ENCODE measurements at regions not wholly inside any gene's neighbourhood (a gene's known extent, or its start where the extent isn't known, plus 50 kb on each side); places are given as distances from the start of the nearest gene placed in this dataset.

GRCh38 chr2:195404651-195405050 lies 252.4 kb upstream of the SLC39A10 start:
- Histone ChIP-seq H2BK120ac (ENCODE audit: low read depth, low read length) (no peak overlapping the region), H2BK12ac (ENCODE audit: low read length in 2 of 2) (no peak overlapping the region), H3K14ac (ENCODE audit: low read length in 2 of 2) (no peak overlapping the region), H2AK5ac (ENCODE audit: low read length, severe bottlenecking) (no peak overlapping the region), H3K27ac (ENCODE audit: low read length, poor library complexity, severe bottlenecking) (no peak overlapping the region), H3K4me1 (ENCODE audit: control insufficient read depth, insufficient read depth, low read depth, low read length) (no peaks in the 10 kb centered on the region), H3K4ac (ENCODE audit: low read depth in 1 of 2, low read length in 2 of 2) (no peak overlapping the region), H3K18ac (ENCODE audit: low read depth in 1 of 2, low read length in 2 of 2) (no peak overlapping the region), H3K4me2 (ENCODE audit: low read length, poor library complexity, severe bottlenecking) (no peak overlapping the region), H2BK15ac (ENCODE audit: low read depth, poor library complexity, severe bottlenecking) (no peak overlapping the region), H2BK5ac (ENCODE audit: low read depth, low read length, poor library complexity, severe bottlenecking) (no peak overlapping the region), H3K36me3 (ENCODE audit: control insufficient read depth in 1 of 2, insufficient read depth in 2 of 2, low read depth in 1 of 2, low read length in 2 of 2) (no peaks in the 10 kb centered on the region), H3K79me1 (replicated peaks; ENCODE audit: low read length, poor library complexity, severe bottlenecking) (no peaks in the 10 kb centered on the region), H3K4me3 (ENCODE audit: insufficient read depth in 1 of 2, low read depth in 1 of 2, low read length in 2 of 2) (no peak overlapping the region), H4K8ac (ENCODE audit: low read length) (no peak overlapping the region), H3K23ac (ENCODE audit: low read length in 2 of 2) (no peak overlapping the region), H3K9ac (ENCODE audit: low read length) (no peak overlapping the region), H4K91ac (ENCODE audit: low read length) (no peak overlapping the region), H2AFZ (ENCODE audit: low read depth, low read length) (no peak overlapping the region), H3K9me3 (ENCODE audit: control insufficient read depth, low read length) (no peaks in the 10 kb centered on the region), H3K27me3 (ENCODE audit: control insufficient read depth in 1 of 2, insufficient read depth in 1 of 2, low read length in 2 of 2) (no peaks in the 10 kb centered on the region)
- no peak for DNase-seq
- no CpG with 5 or more reads among the region's 2 CpGs for WGBS

DNA sequence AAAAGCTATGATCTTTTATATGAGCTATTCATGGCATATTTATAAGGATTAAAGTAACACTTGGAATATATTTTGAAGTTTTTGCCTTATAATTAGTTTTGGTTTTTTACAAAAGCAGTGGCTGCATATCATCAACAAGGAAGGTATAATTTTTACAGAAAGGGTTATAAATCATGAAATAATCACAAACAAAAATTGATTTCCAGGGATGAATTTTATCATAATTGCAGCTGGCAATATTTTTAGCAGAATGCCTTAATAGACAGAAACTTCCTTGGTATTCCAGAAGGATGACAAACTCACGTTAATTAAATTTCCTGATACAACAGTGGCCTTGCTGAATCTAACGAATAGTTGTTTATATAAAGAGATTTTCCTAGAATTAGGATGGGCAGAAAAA lies 260.5 kb upstream of the SLC39A10 start:
- H3K27me3 ChIP-seq (ENCODE audit: control insufficient read depth in 1 of 2, insufficient read depth in 1 of 2, low read length in 2 of 2), result no peaks in the 10 kb centered on the region
- no peak overlapping the region for H3K14ac ChIP-seq (ENCODE audit: low read length in 2 of 2)
- H3K4me3 ChIP-seq (ENCODE audit: insufficient read depth in 1 of 2, low read depth in 1 of 2, low read length in 2 of 2), result no peak overlapping the region
- H3K23ac ChIP-seq (ENCODE audit: low read length in 2 of 2), result no peak overlapping the region
- H3K27ac ChIP-seq (ENCODE audit: low read length, poor library complexity, severe bottlenecking), result no peak overlapping the region
- H2AK5ac ChIP-seq (ENCODE audit: low read length, severe bottlenecking), result no peak overlapping the region
- no peak overlapping the region for H4K91ac ChIP-seq (ENCODE audit: low read length)
- DNase-seq, result no peak
- H3K9me3 ChIP-seq (ENCODE audit: control insufficient read depth, low read length), result no peaks in the 10 kb centered on the region
- no peaks in the 10 kb centered on the region for H3K79me1 ChIP-seq (replicated peaks; ENCODE audit: low read length, poor library complexity, severe bottlenecking)
- no peak overlapping the region for H3K18ac ChIP-seq (ENCODE audit: low read depth in 1 of 2, low read length in 2 of 2)
- no CpG with 5 or more reads among the region's 2 CpGs for WGBS
- H2BK5ac ChIP-seq (ENCODE audit: low read depth, low read length, poor library complexity, severe bottlenecking), result no peak overlapping the region
- no peak overlapping the region for H3K4ac ChIP-seq (ENCODE audit: low read depth in 1 of 2, low read length in 2 of 2)
- no peak overlapping the region for H3K4me2 ChIP-seq (ENCODE audit: low read length, poor library complexity, severe bottlenecking)
- H2BK120ac ChIP-seq (ENCODE audit: low read depth, low read length), result no peak overlapping the region
- no peak overlapping the region for H4K8ac ChIP-seq (ENCODE audit: low read length)
- no peaks in the 10 kb centered on the region for H3K4me1 ChIP-seq (ENCODE audit: control insufficient read depth, insufficient read depth, low read depth, low read length)
- no peak overlapping the region for H3K9ac ChIP-seq (ENCODE audit: low read length)
- no peak overlapping the region for H2BK15ac ChIP-seq (ENCODE audit: low read depth, poor library complexity, severe bottlenecking)
- no peak overlapping the region for H2AFZ ChIP-seq (ENCODE audit: low read depth, low read length)
- H2BK12ac ChIP-seq (ENCODE audit: low read length in 2 of 2), result no peak overlapping the region
- H3K36me3 ChIP-seq (ENCODE audit: control insufficient read depth in 1 of 2, insufficient read depth in 2 of 2, low read depth in 1 of 2, low read length in 2 of 2), result no peaks in the 10 kb centered on the region

DNA sequence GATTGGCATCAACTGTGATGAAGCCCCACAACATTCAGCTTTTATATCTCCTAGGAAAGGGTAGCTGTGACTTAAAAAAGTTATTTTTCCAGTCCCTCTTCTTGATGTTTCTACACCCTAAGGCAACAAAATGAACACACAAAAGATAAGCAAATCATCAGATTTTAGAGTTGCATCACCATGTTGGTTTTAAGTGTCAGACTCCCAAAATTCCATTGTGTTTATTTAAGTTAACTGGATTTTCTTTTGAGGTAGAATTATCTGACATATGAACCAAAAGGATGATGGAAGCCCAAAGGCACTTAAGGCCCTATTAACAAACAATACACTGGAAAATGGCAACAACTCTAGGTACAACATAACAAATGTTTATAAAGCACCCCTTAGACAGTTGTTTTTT lies 261.7 kb upstream of the SLC39A10 start:
- Histone ChIP-seq H4K91ac (ENCODE audit: low read length) (no peak overlapping the region), H3K27ac (ENCODE audit: low read length, poor library complexity, severe bottlenecking) (no peak overlapping the region), H3K14ac (ENCODE audit: low read length in 2 of 2) (no peak overlapping the region), H3K4ac (ENCODE audit: low read depth in 1 of 2, low read length in 2 of 2) (no peak overlapping the region), H3K79me1 (replicated peaks; ENCODE audit: low read length, poor library complexity, severe bottlenecking) (no peaks in the 10 kb centered on the region), H3K4me1 (ENCODE audit: control insufficient read depth, insufficient read depth, low read depth, low read length) (no peaks in the 10 kb centered on the region), H3K9me3 (ENCODE audit: control insufficient read depth, low read length) (no peaks in the 10 kb centered on the region), H2BK15ac (ENCODE audit: low read depth, poor library complexity, severe bottlenecking) (no peak overlapping the region), H2BK120ac (ENCODE audit: low read depth, low read length) (no peak overlapping the region), H2AK5ac (ENCODE audit: low read length, severe bottlenecking) (no peak overlapping the region), H3K4me2 (ENCODE audit: low read length, poor library complexity, severe bottlenecking) (no peak overlapping the region), H3K18ac (ENCODE audit: low read depth in 1 of 2, low read length in 2 of 2) (no peak overlapping the region), H2BK5ac (ENCODE audit: low read depth, low read length, poor library complexity, severe bottlenecking) (no peak overlapping the region), H3K4me3 (ENCODE audit: insufficient read depth in 1 of 2, low read depth in 1 of 2, low read length in 2 of 2) (no peak overlapping the region), H3K23ac (ENCODE audit: low read length in 2 of 2) (no peak overlapping the region), H3K9ac (ENCODE audit: low read length) (no peak overlapping the region), H3K36me3 (ENCODE audit: control insufficient read depth in 1 of 2, insufficient read depth in 2 of 2, low read depth in 1 of 2, low read length in 2 of 2) (no peaks in the 10 kb centered on the region), H4K8ac (ENCODE audit: low read length) (no peak overlapping the region), H3K27me3 (ENCODE audit: control insufficient read depth in 1 of 2, insufficient read depth in 1 of 2, low read length in 2 of 2) (no peaks in the 10 kb centered on the region), H2AFZ (ENCODE audit: low read depth, low read length) (no peak overlapping the region), H2BK12ac (ENCODE audit: low read length in 2 of 2) (no peak overlapping the region)
- no peak for DNase-seq

- no peak for DNase-seq
- no peak overlapping the region for H2AFZ ChIP-seq (ENCODE audit: low read depth, low read length)
- no peak overlapping the region for H3K18ac ChIP-seq (ENCODE audit: low read depth in 1 of 2, low read length in 2 of 2)
- WGBS, result 94% methylated on average over 1 of the region's 2 CpGs
- H3K23ac ChIP-seq (ENCODE audit: low read length in 2 of 2), result no peak overlapping the region
- H2BK5ac ChIP-seq (ENCODE audit: low read depth, low read length, poor library complexity, severe bottlenecking), result no peak overlapping the region
- no peak overlapping the region for H3K9ac ChIP-seq (ENCODE audit: low read length)
- H3K27ac ChIP-seq (ENCODE audit: low read length, poor library complexity, severe bottlenecking), result no peak overlapping the region
- no peaks in the 10 kb centered on the region for H3K79me1 ChIP-seq (replicated peaks; ENCODE audit: low read length, poor library complexity, severe bottlenecking)
- H3K4me2 ChIP-seq (ENCODE audit: low read length, poor library complexity, severe bottlenecking), result no peak overlapping the region
- H4K8ac ChIP-seq (ENCODE audit: low read length), result no peak overlapping the region
- no peak overlapping the region for H3K14ac ChIP-seq (ENCODE audit: low read length in 2 of 2)
- no peak overlapping the region for H2AK5ac ChIP-seq (ENCODE audit: low read length, severe bottlenecking)
- no peak overlapping the region for H4K91ac ChIP-seq (ENCODE audit: low read length)
- H3K4ac ChIP-seq (ENCODE audit: low read depth in 1 of 2, low read length in 2 of 2), result no peak overlapping the region
- H2BK12ac ChIP-seq (ENCODE audit: low read length in 2 of 2), result no peak overlapping the region
- H3K36me3 ChIP-seq (ENCODE audit: control insufficient read depth in 1 of 2, insufficient read depth in 2 of 2, low read depth in 1 of 2, low read length in 2 of 2), result no peaks in the 10 kb centered on the region
- no peaks in the 10 kb centered on the region for H3K27me3 ChIP-seq (ENCODE audit: control insufficient read depth in 1 of 2, insufficient read depth in 1 of 2, low read length in 2 of 2)
- no peak overlapping the region for H2BK15ac ChIP-seq (ENCODE audit: low read depth, poor library complexity, severe bottlenecking)
- no peak overlapping the region for H2BK120ac ChIP-seq (ENCODE audit: low read depth, low read length)
- no peak overlapping the region for H3K4me3 ChIP-seq (ENCODE audit: insufficient read depth in 1 of 2, low read depth in 1 of 2, low read length in 2 of 2)
- no peaks in the 10 kb centered on the region for H3K4me1 ChIP-seq (ENCODE audit: control insufficient read depth, insufficient read depth, low read depth, low read length)
- no peaks in the 10 kb centered on the region for H3K9me3 ChIP-seq (ENCODE audit: control insufficient read depth, low read length)
Observed at GRCh38 chr2:195392446-195393336, 264.3 kb upstream of the SLC39A10 start.
